GM12878 (cell line): ENCODE measurements at regions not wholly inside any gene's neighbourhood (a gene's known extent, or its start where the extent isn't known, plus 50 kb on each side); places are given as distances from the start of the nearest gene placed in this dataset.
A peak's percentile ranks its signal among the peaks of the same experiment; 100 is the strongest.

Experiments
- ATAC-seq: fragments of 200-7000 bp; cut with Tn5 transposase; 3 replicates; pipeline ENCODE4 v1.9.1; 2020; ENCODE audit warnings: mild to moderate bottlenecking, moderate library complexity
- BruUV-seq: library from RNA; stranded (reverse); fragments of 400-500 nt; replicated peaks from 2 replicates; lab custom pipeline; 2021; lab: Mats Ljungman, UMichigan
- CTCF ChIA-PET: fragments of 300-600 bp; sonication (Branson Sonifier 250); formaldehyde crosslinking; extraction: SDS; loops from one replicate; lab custom pipeline; 2021; ENCODE audit warnings: inconsistent platforms; lab: Yijun Ruan, JAX
- POLR2A ChIA-PET: fragments of 350-600 bp; formaldehyde crosslinking; extraction: SDS; loops from one replicate; lab custom pipeline; 2021; ENCODE audit warnings: inconsistent platforms; lab: Charles Lee
- RAD21 ChIA-PET: fragments of 300-600 bp; sonication (Branson Sonifier 250); formaldehyde crosslinking; loops from one replicate; lab custom pipeline; 2023; ENCODE audit warnings: antibody characterized with exemption; ENCODE audit not compliant: unreplicated experiment; lab: Charles Lee
- SMC1A ChIA-PET: fragments of 300-600 bp; sonication (Branson Sonifier 250); formaldehyde crosslinking; loops from one replicate; lab custom pipeline; 2023; ENCODE audit not compliant: unreplicated experiment, uncharacterized antibody; lab: Charles Lee
- DNase-seq: peaks from one replicate; pipeline ENCODE4 v3.0.0-alpha.2; 2011; ENCODE audit warnings: low read depth, low spot score
- FAIRE-seq: peaks from 3 replicates; lab custom pipeline; 2011; peaks lifted over from hg19 to GRCh38; lab: Jason Lieb, UNC
- H2AFZ ChIP-seq: 2 replicates; pipeline ENCODE4 v1.6.0; 2011; ENCODE audit warnings: low read depth, low read length, control low read depth; ENCODE audit not compliant: control insufficient read depth
- H3K27ac ChIP-seq: 2 replicates; pipeline ENCODE4 v1.5.1; 2011; ENCODE audit warnings: control low read depth; ENCODE audit not compliant: control insufficient read depth, insufficient read depth
- H3K27me3 ChIP-seq, 2 experiments: replicated peaks in 1 of 2; 2 replicates each; pipeline versions ENCODE4 v1.6.0 to v1.6.1; 2011; ENCODE audit warnings: low read length in 1 of 2; ENCODE audit not compliant: control insufficient read depth in 2 of 2, insufficient read depth in 2 of 2
- H3K36me3 ChIP-seq, 2 experiments: 2 replicates each; pipeline ENCODE4 v1.5.1; 2011; ENCODE audit warnings: low read length in 1 of 2; ENCODE audit not compliant: control insufficient read depth in 2 of 2, insufficient read depth in 2 of 2
- H3K4me1 ChIP-seq: 2 replicates; pipeline ENCODE4 v1.6.1; 2011; ENCODE audit warnings: mild to moderate bottlenecking, low read length, moderate library complexity, mixed read lengths; ENCODE audit not compliant: control insufficient read depth, insufficient read depth
- H3K4me2 ChIP-seq: 2 replicates; pipeline ENCODE4 v1.6.0; 2011; ENCODE audit warnings: control low read depth; ENCODE audit not compliant: control insufficient read depth, insufficient read depth
- H3K4me3 ChIP-seq: fragments of 200-600 bp; sonication (generic); 2 replicates; pipeline ENCODE4 v1.5.1; 2016
- H3K79me2 ChIP-seq: 2 replicates; pipeline ENCODE4 v1.6.0; 2011; ENCODE audit warnings: low read length; ENCODE audit not compliant: control insufficient read depth, insufficient read depth
- H3K9ac ChIP-seq: 2 replicates; pipeline ENCODE4 v1.8.0; 2011; ENCODE audit warnings: low read length, control low read depth, mixed read lengths; ENCODE audit not compliant: control insufficient read depth, insufficient read depth
- H3K9me3 ChIP-seq: replicated peaks from 3 replicates; pipeline ENCODE4 v1.5.1; 2011; ENCODE audit warnings: mild to moderate bottlenecking, low read length; ENCODE audit not compliant: control insufficient read depth, insufficient read depth
- H4K20me1 ChIP-seq: 2 replicates; pipeline ENCODE4 v1.6.0; 2011; ENCODE audit not compliant: control insufficient read depth, insufficient read depth
- ATF7 ChIP-seq: fragments of 450-650 bp; IDR thresholded peaks from 2 replicates; pipeline ENCODE4 v1.6.1; 2016; ENCODE audit warnings: low read depth, mild to moderate bottlenecking
- BCL11A ChIP-seq: IDR thresholded peaks from 2 replicates; pipeline ENCODE4 v1.6.1; 2011; ENCODE audit warnings: low read depth, low read length
- HSF1 ChIP-seq: fragments of 150-350 bp; IDR thresholded peaks from 2 replicates; pipeline ENCODE4 v1.6.1; 2014; ENCODE audit warnings: mild to moderate bottlenecking, low read depth, low read length
- MEF2A ChIP-seq: IDR thresholded peaks from 2 replicates; pipeline ENCODE4 v1.6.1; 2011; ENCODE audit warnings: low read depth, mild to moderate bottlenecking, low read length, moderate library complexity; ENCODE audit not compliant: insufficient read depth
- NRF1 ChIP-seq: conservative IDR thresholded peaks from 2 replicates; pipeline ENCODE4 v1.6.1; 2011; ENCODE audit warnings: mild to moderate bottlenecking, low read depth, low read length, improper control_type of control experiment
- PAX5 ChIP-seq: IDR thresholded peaks from 2 replicates; pipeline ENCODE4 v1.6.1; 2011; ENCODE audit warnings: low read depth, low read length, borderline replicate concordance
- PBX3 ChIP-seq: IDR thresholded peaks from 2 replicates; pipeline ENCODE4 v1.6.1; 2011; ENCODE audit warnings: mild to moderate bottlenecking, low read depth, low read length, moderate library complexity; ENCODE audit not compliant: insufficient replicate concordance
- PML ChIP-seq: IDR thresholded peaks from 2 replicates; pipeline ENCODE4 v1.6.1; 2012; ENCODE audit warnings: low read length, inconsistent platforms
- RCOR1 ChIP-seq: conservative IDR thresholded peaks from 2 replicates; pipeline ENCODE4 v1.6.1; 2012; ENCODE audit warnings: low read depth, low read length, improper control_type of control experiment
- STAT1 ChIP-seq: fragments of 450-650 bp; conservative IDR thresholded peaks from 2 replicates; pipeline ENCODE4 v1.6.1; 2014; ENCODE audit warnings: antibody characterized with exemption, mild to moderate bottlenecking
- STAT3 ChIP-seq: IDR thresholded peaks from 2 replicates; pipeline ENCODE4 v1.6.1; 2011; ENCODE audit warnings: low read depth, low read length, improper control_type of control experiment
- ZNF24 ChIP-seq: fragments of 450-650 bp; IDR thresholded peaks from 2 replicates; pipeline ENCODE4 v1.6.1; 2017; ENCODE audit warnings: antibody characterized with exemption, mild to moderate bottlenecking
- ZNF384 ChIP-seq: IDR thresholded peaks from 2 replicates; pipeline ENCODE4 v1.6.1; 2012; ENCODE audit warnings: low read depth, mild to moderate bottlenecking, low read length, improper control_type of control experiment, borderline replicate concordance
- WGBS: methylation state at CpG from one replicate; pipeline ENCODE4 v1.1.6; 2016; ENCODE audit warnings: low lambda C conversion rate; ENCODE audit not compliant: insufficient replicate concordance, insufficient coverage; ENCODE audit errors: missing lambda C conversion rate; 5-methylcytosine and 5-hydroxymethylcytosine counted together
- in situ Hi-C: fragments of 300-500 bp; cut with MboI; formaldehyde crosslinking; loops from 9 replicates; pipeline ENCODE4 v1.14.3; 2018; ENCODE audit warnings: mixed read lengths
- intact Hi-C: fragments of 100-400 bp; cut with micrococcal nuclease; formaldehyde crosslinking; loops from one replicate; pipeline ENCODE4 v1.14.2; 2022; ENCODE audit not compliant: unreplicated experiment

DNA sequence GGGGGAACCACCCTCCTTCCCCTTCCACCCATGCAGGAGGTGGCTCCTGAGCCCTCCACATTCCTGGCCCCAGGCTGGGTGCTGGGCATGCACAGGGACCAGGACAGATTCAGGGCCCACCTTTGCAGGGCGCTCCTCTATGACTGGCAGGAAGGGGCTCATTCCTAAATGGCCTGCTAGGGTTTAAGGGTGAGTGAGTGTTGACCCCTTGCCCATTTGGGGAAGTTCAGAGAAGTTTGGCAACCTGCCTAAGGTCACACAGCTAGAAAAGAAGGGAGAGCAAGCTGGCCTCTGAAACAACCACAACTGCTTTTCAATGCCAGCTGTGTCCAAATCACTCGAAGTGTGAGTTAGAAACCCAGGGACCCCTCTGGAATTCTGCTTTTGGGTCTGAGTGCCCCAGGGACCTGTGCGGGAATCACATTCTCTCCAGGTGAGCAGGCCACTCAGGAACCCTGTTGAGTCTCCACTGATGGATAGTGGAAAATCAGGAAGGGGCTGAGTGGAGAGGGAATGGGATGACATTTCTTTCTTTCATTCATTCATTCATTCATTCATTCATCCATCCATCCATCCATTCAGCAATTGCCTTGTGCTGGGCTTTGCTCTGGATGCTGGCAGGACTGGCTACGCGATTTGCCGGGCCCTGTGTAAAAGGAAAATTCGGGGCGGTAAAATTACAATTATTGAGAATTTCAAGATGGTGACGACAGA is 191.9 kb downstream of the C9orf50 start:
- DNase-seq (no peak), ATAC-seq (no peak), FAIRE-seq (no peak)
- intact Hi-C loops (no loop called here), in situ Hi-C loops (no loop called here)
- Histone ChIP-seq H3K4me3 (no peak overlapping the region), H2AFZ (no peak overlapping the region), H3K36me3 (no peaks in the 10 kb centered on the region), H4K20me1 (no peaks in the 10 kb centered on the region), H3K27me3 (no peaks in the 10 kb centered on the region; a peak in 1 of 4 replicates), H3K27ac (no peak overlapping the region), H3K4me2 (no peak overlapping the region), H3K4me1 (no peaks in the 10 kb centered on the region), H3K9ac (no peak overlapping the region), H3K79me2 (no peaks in the 10 kb centered on the region), H3K9me3 (no peaks in the 10 kb centered on the region)
- no TSS peak for BruUV-seq
- SMC1A ChIA-PET, result no interaction called here
- 52% methylated on average over 9 of the region's 9 CpGs for WGBS
- POLR2A ChIA-PET, result no interaction called here
- CTCF ChIA-PET, result interaction anchor here (0.8 kb wide), 1 partner anchor 17 kb away, joined by 4 read pairs; no protein-coding TSS in a partner anchor
- RAD21 ChIA-PET, result no interaction called here
- TF ChIP-seq STAT3 (no peak), ZNF24 (peak; percentile 59; the same call in 1 of the 2 replicates)

DNA sequence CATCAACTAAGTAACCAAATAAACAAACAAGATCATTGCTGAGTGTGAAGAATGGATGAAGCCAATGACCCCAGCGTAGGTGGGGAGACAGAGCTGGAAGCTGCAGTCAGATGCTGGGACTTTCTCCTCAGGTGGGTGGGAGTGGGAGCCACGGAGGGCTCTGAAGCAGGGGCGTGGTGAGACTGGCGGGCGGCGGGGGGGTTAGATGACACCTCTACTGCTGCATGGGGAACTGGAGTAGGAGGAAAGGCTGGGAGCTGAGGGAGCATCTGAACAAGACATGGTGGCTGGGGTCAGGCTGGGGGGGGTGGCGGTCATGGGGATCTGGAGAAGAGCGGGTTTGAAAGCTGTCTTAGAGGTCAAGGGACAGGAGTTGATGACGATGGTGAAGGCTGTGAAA is 193.8 kb downstream of the C9orf50 start:
- no peak overlapping the region for H3K9ac ChIP-seq
- H2AFZ ChIP-seq, result no peak overlapping the region
- ChIA-PET SMC1A (no interaction called here), POLR2A (interaction anchor here (0.6 kb wide), 1 partner anchor 89 kb away, joined by 3 read pairs; no protein-coding TSS in a partner anchor), RAD21 (no interaction called here), CTCF (no interaction called here)
- no peaks in the 10 kb centered on the region for H4K20me1 ChIP-seq
- H3K27ac ChIP-seq, result no peak overlapping the region
- no peaks in the 10 kb centered on the region for H3K36me3 ChIP-seq
- FAIRE-seq, result no peak
- ATAC-seq, result no peak
- no peaks in the 10 kb centered on the region for H3K4me1 ChIP-seq
- H3K4me3 ChIP-seq, result no peak overlapping the region
- no peak overlapping the region for H3K4me2 ChIP-seq
- H3K9me3 ChIP-seq, result no peaks in the 10 kb centered on the region
- in situ Hi-C loops (no loop called here), intact Hi-C loops (no loop called here)
- H3K27me3 ChIP-seq, result no peaks in the 10 kb centered on the region; a peak in 1 of 4 replicates
- no peak for DNase-seq
- WGBS, result 22% methylated on average over 9 of the region's 9 CpGs
- BruUV-seq, result no TSS peak
- no peaks in the 10 kb centered on the region for H3K79me2 ChIP-seq
- TF ChIP-seq BCL11A (no peak), PML (no peak), HSF1 (no peak), ZNF384 (no peak), STAT1 (no peak), PAX5 (no peak), MEF2A (no peak), NRF1 (no peak), PBX3 (no peak), RCOR1 (no peak), ATF7 (no peak)
